Left ventricle myocardium inferior (tissue), 1 donor: ENCODE measurements at regions not wholly inside any gene's neighbourhood (a gene's known extent, or its start where the extent isn't known, plus 50 kb on each side); places are given as distances from the start of the nearest gene placed in this dataset.

Source experiments
- DNase-seq: peaks from one replicate; pipeline ENCODE4 v3.0.0-alpha.2; 2020
- H3K27ac ChIP-seq: fragments of 200-600 bp; replicated peaks from 2 replicates; pipeline ENCODE4 v1.8.0; 2021
- H3K27me3 ChIP-seq: fragments of 200-600 bp; 2 replicates; pipeline ENCODE4 v1.8.0; 2021; ENCODE audit warnings: low read depth
- H3K36me3 ChIP-seq: fragments of 200-600 bp; 2 replicates; pipeline ENCODE4 v1.8.0; 2021
- H3K4me1 ChIP-seq: fragments of 200-600 bp; 2 replicates; pipeline ENCODE4 v1.8.0; 2021
- H3K4me3 ChIP-seq: fragments of 200-600 bp; 2 replicates; pipeline ENCODE4 v1.8.0; 2021; ENCODE audit warnings: mild to moderate bottlenecking, moderate library complexity
- H3K9me3 ChIP-seq: fragments of 200-600 bp; replicated peaks from 2 replicates; pipeline ENCODE4 v1.8.0; 2021
- CTCF ChIP-seq: fragments of 200-600 bp; IDR thresholded peaks from 2 replicates; pipeline ENCODE4 v1.8.0; 2021; ENCODE audit warnings: antibody characterized with exemption, mild to moderate bottlenecking, borderline replicate concordance
- intact Hi-C: fragments of 100-400 bp; cut with micrococcal nuclease; formaldehyde crosslinking; loops from one replicate; pipeline ENCODE4 v1.11.0; 2022
- donor health status: DM: no; HTN: yes; CAD: no; lungs with severe emphysema.

- Histone ChIP-seq H3K27me3 (no peaks in the 10 kb centered on the region), H3K4me3 (no peak overlapping the region), H3K27ac (peak overlapping the region; percentile 82), H3K4me1 (peaks cover 56% of the 10 kb centered on the region), H3K36me3 (no peaks in the 10 kb centered on the region), H3K9me3 (no peaks in the 10 kb centered on the region)
- DNase-seq, result no peak
- intact Hi-C loops, result no loop called here
- peak; percentile 48 for TF ChIP-seq CTCF
Observed at GRCh38 chr3:194928831-194929577, 243.3 kb downstream of the FAM43A start.

GRCh38 chr3:194929578-194929960 lies 243.9 kb downstream of the FAM43A start:
- TF ChIP-seq CTCF, result no peak
- intact Hi-C loops, result no loop called here
- Histone ChIP-seq H3K27me3 (no peaks in the 10 kb centered on the region), H3K4me3 (no peak overlapping the region), H3K36me3 (no peaks in the 10 kb centered on the region), H3K27ac (peak overlapping the region; percentile 82), H3K4me1 (peaks cover 56% of the 10 kb centered on the region), H3K9me3 (no peaks in the 10 kb centered on the region)
- no peak for DNase-seq

- Histone ChIP-seq H3K9me3 (no peaks in the 10 kb centered on the region), H3K27me3 (no peaks in the 10 kb centered on the region), H3K36me3 (no peaks in the 10 kb centered on the region), H3K4me3 (no peak overlapping the region), H3K4me1 (peaks cover 53% of the 10 kb centered on the region), H3K27ac (peak overlapping the region; percentile 82)
- TF ChIP-seq CTCF, result no peak
- DNase-seq, result peak; percentile 44
- intact Hi-C loops, result no loop called here
Observed at GRCh38 chr3:194930377-194931204, 244.9 kb downstream of the FAM43A start.

- no peak for TF ChIP-seq CTCF
- H3K27me3 ChIP-seq, result no peaks in the 10 kb centered on the region
- intact Hi-C loops, result no loop called here
- no peak overlapping the region for H3K4me3 ChIP-seq
- no peak for DNase-seq
- H3K27ac ChIP-seq, result peak overlapping the region; percentile 82
- no peaks in the 10 kb centered on the region for H3K36me3 ChIP-seq
- no peaks in the 10 kb centered on the region for H3K9me3 ChIP-seq
- peaks cover 52% of the 10 kb centered on the region for H3K4me1 ChIP-seq
Observed at GRCh38 chr3:194931347-194931746, 245.7 kb downstream of the FAM43A start.

- no peak overlapping the region for H3K4me3 ChIP-seq
- no peak for DNase-seq
- H3K36me3 ChIP-seq, result no peaks in the 10 kb centered on the region
- no peaks in the 10 kb centered on the region for H3K9me3 ChIP-seq
- peak overlapping the region; percentile 82 for H3K27ac ChIP-seq
- TF ChIP-seq CTCF, result no peak
- peaks cover 52% of the 10 kb centered on the region for H3K4me1 ChIP-seq
- intact Hi-C loops, result no loop called here
- no peaks in the 10 kb centered on the region for H3K27me3 ChIP-seq
Observed at GRCh38 chr3:194931865-194932264, 246.2 kb downstream of the FAM43A start.
